ENCODE measurements at regions not wholly inside any gene's neighbourhood (a gene's known extent, or its start where the extent isn't known, plus 50 kb on each side); places are given as distances from the start of the nearest gene placed in this dataset.

DNA sequence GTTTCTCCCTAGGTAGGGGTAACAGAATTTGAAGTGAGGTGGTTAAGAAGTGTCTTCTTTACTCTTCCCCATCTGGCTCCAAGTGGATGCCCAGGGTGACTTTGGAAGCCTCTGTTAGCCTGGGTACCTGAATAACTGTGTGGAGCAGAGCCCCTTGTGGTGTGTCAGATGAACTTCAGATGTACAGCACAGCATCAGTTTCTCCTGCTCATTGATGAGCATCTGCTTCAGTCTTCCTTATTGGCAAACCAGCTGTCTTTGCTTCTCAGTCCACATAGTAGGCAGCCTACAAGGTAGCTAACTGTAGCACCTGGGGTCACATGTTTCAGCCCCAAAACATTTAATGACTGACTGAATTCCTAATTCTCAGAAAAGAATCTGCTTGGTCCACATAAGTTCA is 56.2 kb upstream of the ATP8B1 start:
- no peak for TF ChIP-seq REST (IDR thresholded peaks at IDR 0.05; ENCODE audit: low read depth, low read length)
- TF ChIP-seq, protein P1, sequence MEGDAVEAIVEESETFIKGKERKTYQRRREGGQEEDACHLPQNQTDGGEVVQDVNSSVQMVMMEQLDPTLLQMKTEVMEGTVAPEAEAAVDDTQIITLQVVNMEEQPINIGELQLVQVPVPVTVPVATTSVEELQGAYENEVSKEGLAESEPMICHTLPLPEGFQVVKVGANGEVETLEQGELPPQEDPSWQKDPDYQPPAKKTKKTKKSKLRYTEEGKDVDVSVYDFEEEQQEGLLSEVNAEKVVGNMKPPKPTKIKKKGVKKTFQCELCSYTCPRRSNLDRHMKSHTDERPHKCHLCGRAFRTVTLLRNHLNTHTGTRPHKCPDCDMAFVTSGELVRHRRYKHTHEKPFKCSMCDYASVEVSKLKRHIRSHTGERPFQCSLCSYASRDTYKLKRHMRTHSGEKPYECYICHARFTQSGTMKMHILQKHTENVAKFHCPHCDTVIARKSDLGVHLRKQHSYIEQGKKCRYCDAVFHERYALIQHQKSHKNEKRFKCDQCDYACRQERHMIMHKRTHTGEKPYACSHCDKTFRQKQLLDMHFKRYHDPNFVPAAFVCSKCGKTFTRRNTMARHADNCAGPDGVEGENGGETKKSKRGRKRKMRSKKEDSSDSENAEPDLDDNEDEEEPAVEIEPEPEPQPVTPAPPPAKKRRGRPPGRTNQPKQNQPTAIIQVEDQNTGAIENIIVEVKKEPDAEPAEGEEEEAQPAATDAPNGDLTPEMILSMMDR (IDR thresholded peaks at IDR 0.05) = peak; percentile 40; the same call in 1 of the 2 replicates
- no peak for TF ChIP-seq EZH2phosphoT487 (IDR thresholded peaks at IDR 0.05; ENCODE audit: borderline replicate concordance, low read depth)
- TF ChIP-seq MXI1 (IDR thresholded peaks at IDR 0.05; ENCODE audit: low read depth, low read length) = no peak
- no peak for TF ChIP-seq RXRA (IDR thresholded peaks at IDR 0.05; ENCODE audit: borderline replicate concordance, low read depth)
- TF ChIP-seq RAD21 (IDR thresholded peaks at IDR 0.05; ENCODE audit: low read length) = peak; percentile 48
- TF ChIP-seq RFX5 (IDR thresholded peaks at IDR 0.05; ENCODE audit: low read length) = no peak
- TF ChIP-seq ZBTB33 (IDR thresholded peaks at IDR 0.05; ENCODE audit: borderline replicate concordance, low read depth) = no peak
- TF ChIP-seq JUND (IDR thresholded peaks at IDR 0.05) = no peak
